AG04449 (cell line): ENCODE measurements at regions not wholly inside any gene's neighbourhood (a gene's known extent, or its start where the extent isn't known, plus 50 kb on each side); places are given as distances from the start of the nearest gene placed in this dataset.

ENCODE experiments used
- CTCF ChIA-PET: fragments of 350-600 bp; formaldehyde crosslinking; extraction: SDS; loops from one replicate; lab custom pipeline; 2021; ENCODE audit warnings: antibody characterized with exemption; lab: Yijun Ruan, JAX
- POLR2A ChIA-PET: fragments of 400-600, 350-600 bp; formaldehyde crosslinking; extraction: SDS; loops from one replicate; lab custom pipeline; 2020; ENCODE audit warnings: antibody characterized with exemption, inconsistent platforms; lab: Yijun Ruan, JAX
- DNase-seq: peaks from one replicate; pipeline ENCODE4 v3.0.0-alpha.2; 2010; ENCODE audit warnings: low read depth, low spot score
- H3K4me3 ChIP-seq: 2 replicates; pipeline ENCODE4 v1.5.1; 2011; ENCODE audit warnings: low read depth, mild to moderate bottlenecking, control low read depth, low read length
- TF ChIP-seq, protein P1 (sequence below): IDR thresholded peaks from one replicate; pipeline ENCODE4 v1.5.1; 2011; ENCODE audit warnings: mild to moderate bottlenecking, moderate library complexity, low read length, control low read depth, inconsistent platforms; ENCODE audit not compliant: insufficient read depth; ENCODE audit errors: missing control alignments

DNA sequence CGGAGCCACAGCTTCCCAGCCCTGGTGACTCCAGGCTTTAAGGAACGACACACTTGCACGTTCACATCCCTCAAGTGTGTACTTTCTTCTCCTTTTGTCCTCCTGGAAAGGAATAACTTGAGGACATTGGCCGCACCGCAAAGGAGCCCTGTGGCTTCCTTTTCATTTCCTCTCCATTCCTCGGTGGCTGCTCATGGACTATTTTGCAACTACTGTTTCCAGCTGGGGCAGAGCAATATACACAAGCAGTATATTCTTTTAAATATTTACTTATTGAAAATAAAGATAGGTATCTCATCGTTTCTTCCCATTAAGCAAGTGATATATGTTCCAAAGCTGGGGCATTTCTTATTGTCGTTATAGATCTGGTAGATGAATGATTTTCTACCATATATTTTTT is 97.2 kb upstream of the LYZL1 start:
- no peak overlapping the region for H3K4me3 ChIP-seq
- ChIA-PET POLR2A (no interaction called here), CTCF (interaction anchor here (0.8 kb wide), 1 partner anchor 66 kb away, joined by 3 read pairs; no protein-coding TSS in a partner anchor)
- no peak for DNase-seq
- TF ChIP-seq, protein P1, sequence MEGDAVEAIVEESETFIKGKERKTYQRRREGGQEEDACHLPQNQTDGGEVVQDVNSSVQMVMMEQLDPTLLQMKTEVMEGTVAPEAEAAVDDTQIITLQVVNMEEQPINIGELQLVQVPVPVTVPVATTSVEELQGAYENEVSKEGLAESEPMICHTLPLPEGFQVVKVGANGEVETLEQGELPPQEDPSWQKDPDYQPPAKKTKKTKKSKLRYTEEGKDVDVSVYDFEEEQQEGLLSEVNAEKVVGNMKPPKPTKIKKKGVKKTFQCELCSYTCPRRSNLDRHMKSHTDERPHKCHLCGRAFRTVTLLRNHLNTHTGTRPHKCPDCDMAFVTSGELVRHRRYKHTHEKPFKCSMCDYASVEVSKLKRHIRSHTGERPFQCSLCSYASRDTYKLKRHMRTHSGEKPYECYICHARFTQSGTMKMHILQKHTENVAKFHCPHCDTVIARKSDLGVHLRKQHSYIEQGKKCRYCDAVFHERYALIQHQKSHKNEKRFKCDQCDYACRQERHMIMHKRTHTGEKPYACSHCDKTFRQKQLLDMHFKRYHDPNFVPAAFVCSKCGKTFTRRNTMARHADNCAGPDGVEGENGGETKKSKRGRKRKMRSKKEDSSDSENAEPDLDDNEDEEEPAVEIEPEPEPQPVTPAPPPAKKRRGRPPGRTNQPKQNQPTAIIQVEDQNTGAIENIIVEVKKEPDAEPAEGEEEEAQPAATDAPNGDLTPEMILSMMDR = no peak

DNA sequence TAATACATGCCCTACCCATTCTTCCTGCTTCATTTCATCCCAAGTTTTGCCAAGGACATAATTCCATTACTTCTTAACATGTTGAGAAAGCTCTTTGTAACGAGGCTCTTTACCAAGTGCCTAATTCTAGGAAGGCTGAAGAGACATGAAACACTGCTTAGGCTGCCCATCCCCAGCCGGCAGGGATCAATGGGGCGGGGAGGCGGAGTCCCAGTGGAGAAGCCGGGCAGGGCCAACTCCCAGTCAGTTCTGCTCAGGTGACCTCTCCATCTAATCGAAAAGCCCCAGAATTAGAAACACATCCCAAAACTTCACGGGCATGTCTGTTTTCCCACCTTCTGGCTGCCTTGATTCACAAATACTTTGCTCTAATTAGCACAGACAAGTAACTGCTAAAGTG is 89.5 kb upstream of the LYZL1 start:
- CTCF ChIA-PET = no interaction called here
- no peak for DNase-seq
- POLR2A ChIA-PET = no interaction called here
- no peak overlapping the region for H3K4me3 ChIP-seq
- TF ChIP-seq, protein P1 = no peak

DNA sequence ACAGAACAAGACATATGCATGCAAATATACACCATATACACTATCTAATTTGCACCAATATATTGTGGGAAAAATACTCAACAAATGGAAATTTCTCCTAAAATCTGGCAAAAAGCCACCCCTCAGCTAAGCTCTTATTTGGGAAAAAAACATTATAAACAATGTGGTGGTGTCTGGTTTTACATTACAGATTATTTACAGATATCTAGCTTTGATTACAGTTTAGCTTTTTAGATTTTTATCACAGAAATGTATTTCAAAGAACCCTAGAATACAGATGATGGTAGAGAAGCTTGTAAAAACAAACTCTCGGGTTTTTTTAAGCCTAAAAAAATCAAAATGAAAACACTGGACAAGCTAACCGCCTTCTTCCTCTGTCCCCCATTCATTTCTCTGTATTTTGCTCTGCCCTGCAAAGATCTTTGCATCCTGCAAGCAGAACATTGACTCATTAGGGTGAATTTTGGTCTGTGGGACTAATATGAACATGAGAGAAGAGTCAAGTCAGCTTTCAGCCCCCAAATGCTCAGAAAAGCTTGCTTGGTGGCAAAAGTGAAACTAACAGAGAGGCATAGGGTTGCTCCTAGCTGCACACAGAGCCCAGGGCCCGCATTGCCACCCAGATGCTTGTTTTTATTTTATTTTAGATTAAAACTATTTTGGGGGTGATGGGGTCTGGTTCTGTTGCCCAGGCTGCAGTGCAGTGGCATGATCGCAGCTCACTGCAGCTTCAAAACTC is 88.8 kb upstream of the LYZL1 start:
- POLR2A ChIA-PET = no interaction called here

DNA sequence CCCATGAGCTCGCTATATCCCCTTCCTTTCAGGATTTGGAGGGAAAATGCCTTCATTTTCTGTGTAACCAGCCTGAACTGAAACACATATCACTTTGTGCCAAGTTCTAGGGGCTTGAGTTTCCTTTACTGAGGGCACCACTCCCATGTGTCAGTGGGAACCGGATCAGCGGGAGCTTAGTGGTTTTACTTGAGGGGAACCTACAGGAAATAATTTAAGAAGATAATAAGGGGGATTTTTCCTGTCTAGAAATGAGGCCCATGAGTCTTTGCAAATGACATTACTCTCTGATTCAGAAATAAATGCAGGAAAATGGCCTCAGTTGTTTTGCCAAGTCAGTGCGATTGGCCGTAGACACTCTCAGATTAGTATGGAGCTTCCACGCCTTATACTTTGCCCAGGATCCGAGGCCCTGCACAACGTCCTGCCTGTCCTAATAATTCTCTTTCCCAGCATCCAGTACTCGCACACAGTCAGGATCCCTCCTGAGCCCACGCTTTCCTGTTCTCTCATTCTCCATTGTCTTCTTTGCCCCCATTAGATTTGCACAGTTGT is 86.4 kb upstream of the LYZL1 start:
- H3K4me3 ChIP-seq = no peak overlapping the region
- TF ChIP-seq, protein P1 = no peak
- ChIA-PET POLR2A (no interaction called here), CTCF (interaction anchor here (1.1 kb wide), 1 partner anchor 100 kb away, joined by 3 read pairs; no protein-coding TSS in a partner anchor)
- DNase-seq = no peak

More for the DNA sequence above, 88.8 kb upstream of the LYZL1 start:
- no peak for DNase-seq
- TF ChIP-seq, protein P1 = no peak
- CTCF ChIA-PET = no interaction called here
- no peak overlapping the region for H3K4me3 ChIP-seq

DNA sequence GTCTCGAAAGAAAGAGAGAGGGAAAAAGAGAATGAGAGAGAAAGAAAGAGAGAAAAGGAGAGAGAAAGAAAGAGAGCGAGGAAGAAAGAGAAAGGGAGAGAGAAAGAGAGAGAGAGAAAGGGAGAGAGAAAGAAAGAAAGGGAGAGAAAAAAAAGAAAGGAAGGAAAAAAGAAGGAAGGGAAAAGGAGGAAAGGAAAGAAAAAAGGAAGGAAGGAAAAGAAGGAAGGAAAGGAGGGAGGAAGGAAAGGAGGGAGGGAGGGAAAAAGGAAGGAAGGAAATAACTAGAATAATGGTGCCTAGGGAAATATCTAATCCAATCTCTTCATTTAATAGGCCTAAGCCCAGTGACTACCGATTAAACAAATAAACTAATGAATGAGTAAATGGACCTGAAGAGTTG is 85.4 kb upstream of the LYZL1 start:
- TF ChIP-seq, protein P1 = no peak
- DNase-seq = no peak
- no peak overlapping the region for H3K4me3 ChIP-seq
- CTCF ChIA-PET = no interaction called here
- POLR2A ChIA-PET = no interaction called here

DNA sequence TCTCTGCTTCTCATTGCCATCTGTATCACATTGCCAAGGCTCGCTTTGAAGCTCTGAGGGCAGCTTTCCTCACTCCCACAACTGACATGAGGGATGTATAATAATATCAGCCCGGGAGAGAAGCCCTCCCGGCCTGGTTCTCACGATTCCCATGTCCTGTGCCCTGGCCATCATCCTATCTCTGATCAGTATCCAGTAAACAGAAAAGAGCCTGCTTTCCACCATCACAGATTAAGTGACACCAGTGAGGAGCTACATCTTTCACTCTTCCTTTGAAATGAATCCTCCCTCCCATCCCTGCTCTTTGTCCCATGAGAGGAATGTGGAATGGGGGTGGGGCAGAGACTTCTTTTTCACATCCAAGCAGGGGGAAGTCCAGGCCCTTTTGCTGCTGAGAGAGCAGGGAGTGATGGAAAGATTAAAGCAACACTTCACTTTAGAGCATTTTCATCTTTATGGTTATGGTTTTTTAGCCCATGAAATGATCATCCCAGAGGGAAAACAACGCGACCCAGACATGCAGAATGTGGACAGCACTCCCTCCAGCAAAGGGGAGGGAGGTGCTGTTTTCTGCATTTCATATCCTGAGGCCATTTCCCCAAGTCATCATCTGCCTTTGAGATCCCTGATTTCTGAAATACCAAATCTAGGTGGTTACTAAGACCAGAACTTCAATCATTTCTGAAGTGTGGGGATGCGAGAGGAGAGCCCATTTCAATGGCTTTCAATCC is 84.6 kb upstream of the LYZL1 start:
- ChIA-PET CTCF (no interaction called here), POLR2A (interaction anchor here (0.6 kb wide), 1 partner anchor 85 kb away, joined by 5 read pairs; the partner anchor contains the start of gene LYZL1)
- no peak overlapping the region for H3K4me3 ChIP-seq
- no peak for DNase-seq
- TF ChIP-seq, protein P1 = no peak
